CD14-positive monocyte (primary cell): ENCODE measurements at regions not wholly inside any gene's neighbourhood (a gene's known extent, or its start where the extent isn't known, plus 50 kb on each side); places are given as distances from the start of the nearest gene placed in this dataset.

Source experiments
- DNase-seq, 3 donors: peaks; one replicate each; pipeline ENCODE4 v3.0.0-alpha.2; 2011 to 2022
- H2AFZ ChIP-seq: 2 replicates; pipeline ENCODE4 v1.6.0; 2012; ENCODE audit warnings: mild to moderate bottlenecking, low read depth, low read length, inconsistent platforms; ENCODE audit not compliant: insufficient read depth, poor library complexity, severe bottlenecking
- H3K27ac ChIP-seq, 2 donors: 1 replicate in 1 of 2; 2 replicates in 1 of 2; pipeline ENCODE4 v1.5.1; 2012 to 2013; ENCODE audit warnings: low read length in 2 of 2, control low read depth in 1 of 2, inconsistent platforms in 1 of 2, low read depth in 1 of 2, mild to moderate bottlenecking in 1 of 2
- H3K27me3 ChIP-seq, 2 donors: one replicate each; pipeline versions ENCODE4 v1.6.0 to v1.6.1; 2011 to 2013; ENCODE audit warnings: low read length in 2 of 2; ENCODE audit not compliant: control insufficient read depth in 2 of 2, insufficient read depth in 2 of 2
- H3K36me3 ChIP-seq, 2 donors: replicated peaks in 1 of 2; 1 replicate in 1 of 2; 2 replicates in 1 of 2; pipeline versions ENCODE4 v1.5.1 to v1.6.1; 2012 to 2013; ENCODE audit warnings: low read length in 2 of 2, control low read depth in 1 of 2, inconsistent platforms in 1 of 2, mild to moderate bottlenecking in 1 of 2; ENCODE audit not compliant: insufficient read depth in 2 of 2, control insufficient read depth in 1 of 2
- H3K4me1 ChIP-seq, 2 donors: 1 replicate in 1 of 2; 2 replicates in 1 of 2; pipeline versions ENCODE4 v1.5.1 to v1.6.1; 2012 to 2013; ENCODE audit warnings: low read length in 2 of 2, control low read depth in 1 of 2, inconsistent platforms in 1 of 2, mild to moderate bottlenecking in 1 of 2, moderate library complexity in 1 of 2; ENCODE audit not compliant: insufficient read depth in 2 of 2, control insufficient read depth in 1 of 2
- H3K4me2 ChIP-seq: replicated peaks from 2 replicates; pipeline ENCODE3; 2012; ENCODE audit warnings: low read length, moderate library complexity, mild to moderate bottlenecking; ENCODE audit not compliant: poor library complexity, severe bottlenecking; ENCODE audit errors: extremely low read depth
- H3K4me3 ChIP-seq, 3 experiments: fragments of 200-600 bp in 1 of 3; sonication (generic) in 1 of 3; replicated peaks in 1 of 3; 1 replicate in 2 of 3; 2 replicates in 1 of 3; pipeline ENCODE4 v1.5.1; 2011 to 2013; ENCODE audit warnings: low read length in 3 of 3, mild to moderate bottlenecking in 3 of 3, control low read depth in 2 of 3, low read depth in 2 of 3, inconsistent platforms in 1 of 3, moderate library complexity in 1 of 3
- H3K79me2 ChIP-seq: 2 replicates; pipeline ENCODE4 v1.6.0; 2012; ENCODE audit warnings: mild to moderate bottlenecking, control low read depth, inconsistent platforms, low read length, moderate library complexity; ENCODE audit not compliant: insufficient read depth
- H3K9ac ChIP-seq: 2 replicates; pipeline ENCODE4 v1.6.0; 2017; ENCODE audit warnings: low read length, mild to moderate bottlenecking; ENCODE audit not compliant: insufficient read depth, poor library complexity, severe bottlenecking
- H3K9me3 ChIP-seq, 2 donors: replicated peaks in 1 of 2; 1 replicate in 1 of 2; 2 replicates in 1 of 2; pipeline versions ENCODE4 v1.5.1 to v1.6.1; 2012 to 2013; ENCODE audit warnings: low read length in 2 of 2, control low read depth in 1 of 2; ENCODE audit not compliant: control insufficient read depth in 1 of 2, insufficient read depth in 1 of 2
- H4K20me1 ChIP-seq: 2 replicates; pipeline ENCODE4 v1.6.0; 2012; ENCODE audit warnings: mild to moderate bottlenecking, low read length, control low read depth, moderate library complexity; ENCODE audit not compliant: insufficient read depth
- H3K27ac Mint-ChIP-seq, 7 donors: one replicate each; pipeline ENCODE4 v1.8.0; 2020; ENCODE audit warnings: mild to moderate bottlenecking in 7 of 7, mixed read lengths in 7 of 7, moderate library complexity in 6 of 7, inconsistent platforms in 2 of 7
- H3K27me3 Mint-ChIP-seq, 3 donors: one replicate each; pipeline ENCODE4 v1.8.0; 2021 to 2022; ENCODE audit warnings: low read depth in 3 of 3, mild to moderate bottlenecking in 3 of 3, mixed read lengths in 3 of 3, moderate library complexity in 3 of 3, inconsistent platforms in 1 of 3
- H3K36me3 Mint-ChIP-seq, 2 donors: one replicate each; pipeline ENCODE4 v1.8.0; 2020; ENCODE audit warnings: mixed read lengths in 2 of 2, inconsistent platforms in 1 of 2, mild to moderate bottlenecking in 1 of 2
- H3K4me1 Mint-ChIP-seq: one replicate; pipeline ENCODE4 v1.8.0; 2020; ENCODE audit warnings: mild to moderate bottlenecking, mixed read lengths
- H3K4me3 Mint-ChIP-seq, 2 donors: one replicate each; pipeline ENCODE4 v1.8.0; 2020; ENCODE audit warnings: mild to moderate bottlenecking in 2 of 2, mixed read lengths in 2 of 2, moderate library complexity in 1 of 2
- H3K9me3 Mint-ChIP-seq, 7 donors: one replicate each; pipeline ENCODE4 v1.8.0; 2020 to 2022; ENCODE audit warnings: mixed read lengths in 7 of 7, mild to moderate bottlenecking in 6 of 7, moderate library complexity in 6 of 7, inconsistent platforms in 2 of 7
- WGBS: methylation state at CpG from one replicate; pipeline ENCODE4 v1.1.5; 2013; ENCODE audit warnings: missing lambda C conversion rate; ENCODE audit not compliant: insufficient coverage; 5-methylcytosine and 5-hydroxymethylcytosine counted together
- intact Hi-C, 2 donors: fragments of 100-400 bp; cut with micrococcal nuclease; formaldehyde crosslinking; loops; one replicate each; pipeline versions ENCODE4 v1.15.0 to v1.15.1; 2023
- TF ChIP-seq, protein P1 (sequence below): fragments of 200-600 bp; IDR thresholded peaks from one replicate; pipeline ENCODE4 v1.8.0; 2022; ENCODE audit warnings: antibody characterized with exemption, mild to moderate bottlenecking

DNA sequence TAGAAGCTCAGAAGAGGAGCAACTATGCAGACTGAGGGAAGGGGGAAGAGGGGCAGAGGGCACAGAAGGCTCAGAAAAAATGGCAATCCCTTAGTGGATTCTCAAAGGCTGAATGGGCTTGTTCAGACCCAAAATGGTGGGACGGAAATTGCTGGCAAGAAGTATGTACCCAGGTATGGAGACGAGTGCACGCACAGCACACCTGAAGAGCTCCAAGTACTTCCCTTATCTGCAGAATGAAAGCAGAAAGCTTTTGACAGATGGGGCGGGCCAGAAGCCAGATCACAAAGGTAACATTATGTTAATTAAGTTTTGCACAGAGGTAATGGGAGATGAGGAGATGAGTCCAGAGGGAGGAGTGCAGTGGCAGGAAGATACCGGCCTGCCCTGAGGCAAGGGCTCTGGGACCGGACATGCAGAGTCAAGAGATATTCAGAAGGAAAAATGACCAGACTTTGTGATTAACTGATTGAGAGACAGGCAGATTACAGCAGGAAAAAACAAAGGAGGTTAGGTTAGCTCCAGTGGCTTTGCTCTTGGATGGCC is 138.1 kb upstream of the PIK3R1 start:
- H3K4me2 ChIP-seq = no peak overlapping the region
- no peaks in the 10 kb centered on the region for H3K79me2 ChIP-seq
- Mint-ChIP-seq H3K27ac (peak overlapping the region in 1 of 7 donors; percentile 48), H3K27me3 (peaks cover 0 to 3% (median 0%) of the 10 kb centered on the region in 3 donors), H3K9me3 (peaks cover 0 to 4% (median 3%) of the 10 kb centered on the region in 7 donors), H3K4me3 (no peak overlapping the region), H3K4me1 (no peaks in the 10 kb centered on the region), H3K36me3 (no peaks in the 10 kb centered on the region)
- H3K4me3 ChIP-seq = no peak overlapping the region
- no peak overlapping the region for H2AFZ ChIP-seq
- no peaks in the 10 kb centered on the region for H4K20me1 ChIP-seq
- TF ChIP-seq, protein P1, sequence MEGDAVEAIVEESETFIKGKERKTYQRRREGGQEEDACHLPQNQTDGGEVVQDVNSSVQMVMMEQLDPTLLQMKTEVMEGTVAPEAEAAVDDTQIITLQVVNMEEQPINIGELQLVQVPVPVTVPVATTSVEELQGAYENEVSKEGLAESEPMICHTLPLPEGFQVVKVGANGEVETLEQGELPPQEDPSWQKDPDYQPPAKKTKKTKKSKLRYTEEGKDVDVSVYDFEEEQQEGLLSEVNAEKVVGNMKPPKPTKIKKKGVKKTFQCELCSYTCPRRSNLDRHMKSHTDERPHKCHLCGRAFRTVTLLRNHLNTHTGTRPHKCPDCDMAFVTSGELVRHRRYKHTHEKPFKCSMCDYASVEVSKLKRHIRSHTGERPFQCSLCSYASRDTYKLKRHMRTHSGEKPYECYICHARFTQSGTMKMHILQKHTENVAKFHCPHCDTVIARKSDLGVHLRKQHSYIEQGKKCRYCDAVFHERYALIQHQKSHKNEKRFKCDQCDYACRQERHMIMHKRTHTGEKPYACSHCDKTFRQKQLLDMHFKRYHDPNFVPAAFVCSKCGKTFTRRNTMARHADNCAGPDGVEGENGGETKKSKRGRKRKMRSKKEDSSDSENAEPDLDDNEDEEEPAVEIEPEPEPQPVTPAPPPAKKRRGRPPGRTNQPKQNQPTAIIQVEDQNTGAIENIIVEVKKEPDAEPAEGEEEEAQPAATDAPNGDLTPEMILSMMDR = no peak
- DNase-seq = no peak
- no peaks in the 10 kb centered on the region for H3K27me3 ChIP-seq
- intact Hi-C loops = no loop called here
- no peak overlapping the region for H3K9ac ChIP-seq
- H3K36me3 ChIP-seq = no peaks in the 10 kb centered on the region
- WGBS = 93% methylated on average over 5 of the region's 6 CpGs
- no peaks in the 10 kb centered on the region for H3K9me3 ChIP-seq
- no peak overlapping the region for H3K27ac ChIP-seq
- no peaks in the 10 kb centered on the region for H3K4me1 ChIP-seq

DNA sequence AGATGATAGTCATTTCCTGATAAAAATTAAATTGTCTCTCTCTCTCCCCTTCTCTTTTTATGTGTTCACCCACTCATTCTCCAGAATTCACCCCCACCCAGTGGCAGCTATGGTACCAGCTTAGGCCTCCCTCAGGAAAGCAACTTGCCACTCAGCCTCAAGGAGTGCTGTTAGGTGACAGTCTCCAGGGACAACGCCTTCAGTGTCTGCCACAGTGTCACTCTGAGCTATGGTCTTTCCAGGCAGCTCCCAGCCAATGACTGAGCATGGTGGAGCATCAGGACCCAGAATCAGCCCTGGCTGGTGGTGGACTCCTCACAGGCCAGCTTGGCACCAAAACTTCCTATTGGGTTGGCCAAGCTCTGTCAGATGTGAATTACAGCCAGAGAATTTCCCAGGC is 140.9 kb upstream of the PIK3R1 start:
- no peak for DNase-seq
- Mint-ChIP-seq H3K27ac (no peak overlapping the region), H3K27me3 (no peaks in the 10 kb centered on the region), H3K36me3 (no peaks in the 10 kb centered on the region), H3K4me3 (no peak overlapping the region), H3K9me3 (peaks cover 0 to 2% (median 0%) of the 10 kb centered on the region in 7 donors), H3K4me1 (no peaks in the 10 kb centered on the region)
- intact Hi-C loops = no loop called here
- Histone ChIP-seq H3K27ac (no peak overlapping the region), H2AFZ (no peak overlapping the region), H3K4me3 (no peak overlapping the region), H3K4me2 (no peak overlapping the region), H3K9ac (no peak overlapping the region), H4K20me1 (no peaks in the 10 kb centered on the region), H3K36me3 (no peaks in the 10 kb centered on the region), H3K79me2 (no peaks in the 10 kb centered on the region), H3K4me1 (no peaks in the 10 kb centered on the region), H3K9me3 (no peaks in the 10 kb centered on the region), H3K27me3 (no peaks in the 10 kb centered on the region)
- 93% methylated on average over 1 of the region's 1 CpG for WGBS
- TF ChIP-seq, protein P1 = no peak
